Activated CD4-positive, alpha-beta T cell treated with anti-CD3 and anti-CD28 coated beads, Interleukin-2, amount 50 U/mL, for 4 hours (primary cell): ENCODE measurements at regions not wholly inside any gene's neighbourhood (a gene's known extent, or its start where the extent isn't known, plus 50 kb on each side); places are given as distances from the start of the nearest gene placed in this dataset.

ENCODE experiments used
- DNase-seq, 2 experiments: peaks; one replicate each; pipeline ENCODE4 v3.0.0-alpha.2; 2020

DNA sequence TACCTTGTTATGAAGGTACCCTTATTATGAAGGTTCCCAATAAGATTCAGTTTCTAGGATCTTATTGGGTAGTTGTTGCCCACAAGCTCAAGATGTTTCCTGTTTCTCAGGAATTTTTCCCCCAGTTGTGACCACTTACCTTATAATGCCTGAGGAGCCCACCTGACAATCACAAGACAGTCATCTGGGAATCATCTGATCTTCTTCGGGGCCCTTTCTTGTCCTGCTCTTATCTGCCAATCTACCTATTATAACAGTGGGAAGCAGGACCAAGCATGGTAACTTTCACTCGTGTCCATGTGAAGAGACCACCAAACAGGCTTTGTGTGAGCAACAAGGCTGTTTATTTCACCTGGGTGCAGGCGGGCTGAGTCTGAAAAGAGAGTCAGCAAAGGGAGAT is 825.5 kb downstream of the BCL11B start:
- no peak for DNase-seq

DNA sequence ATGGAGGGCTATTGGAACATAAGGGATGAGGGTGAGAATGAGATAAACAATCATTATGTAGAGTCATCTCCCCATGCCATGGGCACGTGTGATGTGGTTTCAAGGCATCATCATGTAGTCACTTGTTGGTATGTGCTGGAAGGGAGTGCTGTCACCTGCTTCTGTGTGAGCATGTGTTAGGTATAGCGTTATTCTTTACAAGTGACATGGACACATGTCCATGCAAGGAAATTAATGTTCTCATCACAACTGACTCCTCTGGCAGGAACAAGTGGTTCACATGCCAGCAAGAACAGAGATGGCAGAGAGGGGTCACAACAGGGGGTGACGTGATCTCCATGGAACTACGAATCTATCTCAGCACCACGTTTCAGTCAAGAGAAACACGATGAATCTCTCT is 815.8 kb downstream of the BCL11B start:
- DNase-seq, result no peak

GRCh38 chr14:98458702-98459101 is 813.3 kb downstream of the BCL11B start:
- no peak for DNase-seq

DNA sequence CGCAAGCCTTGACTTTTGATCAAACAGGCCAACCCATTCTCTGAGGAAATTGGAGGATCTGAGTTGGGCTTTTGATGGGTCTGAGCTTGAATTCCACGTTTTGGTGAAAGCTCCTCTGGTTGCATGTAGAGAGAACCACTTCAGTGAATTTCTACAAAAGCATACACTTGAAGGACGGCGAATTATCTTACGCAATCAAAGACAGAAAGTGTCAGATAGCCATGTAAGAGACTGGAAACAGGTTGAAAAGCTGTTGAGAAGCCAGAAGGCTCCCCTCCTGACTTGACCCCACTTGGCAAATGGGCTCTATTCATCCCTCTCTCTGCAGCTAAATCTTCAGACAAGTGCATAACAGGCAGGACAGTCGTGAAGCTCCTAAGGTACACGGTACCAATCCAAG is 809.1 kb downstream of the BCL11B start:
- DNase-seq, result no peak

DNA sequence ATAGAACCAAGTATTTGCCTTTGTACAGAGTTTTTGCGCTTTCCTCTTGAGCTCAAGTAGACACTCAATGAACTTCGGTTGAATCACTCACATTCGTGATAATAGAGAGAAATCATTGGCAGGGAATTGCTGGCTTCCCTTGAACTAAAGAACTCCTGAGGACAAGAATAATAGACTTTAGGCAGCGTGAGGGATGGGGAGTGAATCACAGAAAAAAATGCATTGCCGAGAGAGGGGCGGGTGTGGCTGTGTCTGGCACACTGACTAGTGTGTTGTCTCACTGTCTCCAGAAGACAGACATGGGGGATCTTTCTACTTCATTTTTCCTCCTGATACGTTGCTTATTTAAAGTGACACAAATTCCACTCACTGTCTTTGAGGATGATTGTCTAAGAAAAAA is 805.2 kb downstream of the BCL11B start:
- DNase-seq, result no peak

- no peak for DNase-seq
These were observed 801.3 kb downstream of the BCL11B start for GRCh38 chr14:98470663-98471062.

- DNase-seq, result no peak
These were observed 797.1 kb downstream of the BCL11B start for GRCh38 chr14:98474900-98475299.

GRCh38 chr14:98477935-98478334 is 794.1 kb downstream of the BCL11B start:
- no peak for DNase-seq

- DNase-seq, result no peak
These were observed 782.9 kb downstream of the BCL11B start for GRCh38 chr14:98489115-98489514.

DNA sequence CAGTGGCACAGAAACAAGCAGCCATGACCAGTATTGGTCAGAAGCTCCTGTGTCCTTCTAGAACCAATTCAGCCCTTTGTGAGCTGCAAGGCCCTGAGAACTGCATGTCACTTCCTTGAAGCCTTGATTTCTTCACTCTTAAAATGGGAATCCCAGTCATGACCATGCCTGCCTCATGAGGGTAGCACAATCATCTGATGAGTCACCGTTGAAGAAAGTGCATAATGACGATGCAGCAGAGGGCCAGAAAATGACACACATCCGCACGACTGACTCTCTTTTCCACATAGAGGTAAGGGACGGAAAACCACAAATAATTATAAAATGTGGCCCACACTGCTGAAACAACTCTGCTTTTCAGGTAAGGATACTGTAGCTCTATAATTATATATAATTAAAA is 777.4 kb downstream of the BCL11B start:
- no peak for DNase-seq

- DNase-seq, result no peak
These were observed 773.7 kb downstream of the BCL11B start for GRCh38 chr14:98498019-98498885.

DNA sequence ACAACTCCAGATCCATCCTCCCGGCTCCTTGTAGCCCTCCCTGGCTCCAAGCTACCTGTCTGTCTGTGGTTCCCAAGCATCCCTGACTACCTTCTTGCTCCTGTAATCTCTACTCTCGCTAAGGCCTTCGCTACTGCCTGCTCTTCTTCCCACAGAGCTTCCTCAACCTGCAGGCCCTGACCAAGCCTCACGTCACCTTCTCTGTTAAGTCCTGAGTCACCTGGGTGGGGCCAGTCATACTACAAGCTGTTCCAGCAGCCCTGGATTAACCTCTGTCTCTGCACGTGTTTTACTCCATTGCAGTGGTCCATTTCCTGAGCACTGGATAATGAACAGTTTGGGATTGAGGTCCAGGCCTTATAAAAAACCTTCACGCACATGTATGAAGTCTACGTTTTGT is 770.7 kb downstream of the BCL11B start:
- DNase-seq, result no peak

GRCh38 chr14:98501836-98502235 is 770.2 kb downstream of the BCL11B start:
- DNase-seq, result no peak

GRCh38 chr14:98503086-98503815 is 768.7 kb downstream of the BCL11B start:
- DNase-seq, result no peak

DNA sequence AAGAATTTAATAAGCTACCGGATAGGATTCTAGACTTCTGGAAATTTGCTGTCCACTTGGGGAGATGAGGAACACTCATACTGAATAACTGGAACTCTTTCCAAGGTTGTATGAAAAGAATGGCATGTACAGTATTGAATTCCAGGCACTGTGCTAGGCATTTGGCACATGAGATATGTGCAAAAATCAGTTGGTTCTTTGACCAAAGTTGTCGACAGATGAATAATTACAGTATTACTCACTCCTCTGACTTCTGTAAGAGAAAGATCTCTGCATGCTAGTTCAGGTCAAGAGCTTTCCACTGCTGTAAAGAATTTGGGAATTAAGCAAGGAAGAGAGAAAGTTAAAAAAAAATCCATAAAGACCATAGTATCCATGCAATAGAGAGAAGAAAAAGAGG is 764.7 kb downstream of the BCL11B start:
- no peak for DNase-seq

DNA sequence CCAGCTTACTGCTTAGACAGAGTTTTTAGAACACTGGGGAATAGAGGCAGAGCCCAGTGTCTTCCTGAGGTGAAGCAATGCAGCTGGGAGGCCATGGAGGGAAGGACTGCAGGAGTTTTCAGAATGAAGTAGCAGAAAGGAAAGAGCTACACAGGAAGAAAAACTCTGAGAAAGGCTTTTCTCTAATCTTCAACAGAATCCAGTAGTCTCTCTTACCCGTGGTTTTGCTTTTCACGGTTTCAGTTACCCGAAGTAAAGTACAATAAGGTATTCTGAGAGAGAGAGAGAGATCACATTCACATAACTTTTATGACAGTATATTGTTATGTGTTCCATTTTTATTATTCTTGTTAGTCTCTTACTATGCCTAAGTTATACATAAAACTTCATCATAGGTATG is 761.6 kb downstream of the BCL11B start:
- no peak for DNase-seq

DNA sequence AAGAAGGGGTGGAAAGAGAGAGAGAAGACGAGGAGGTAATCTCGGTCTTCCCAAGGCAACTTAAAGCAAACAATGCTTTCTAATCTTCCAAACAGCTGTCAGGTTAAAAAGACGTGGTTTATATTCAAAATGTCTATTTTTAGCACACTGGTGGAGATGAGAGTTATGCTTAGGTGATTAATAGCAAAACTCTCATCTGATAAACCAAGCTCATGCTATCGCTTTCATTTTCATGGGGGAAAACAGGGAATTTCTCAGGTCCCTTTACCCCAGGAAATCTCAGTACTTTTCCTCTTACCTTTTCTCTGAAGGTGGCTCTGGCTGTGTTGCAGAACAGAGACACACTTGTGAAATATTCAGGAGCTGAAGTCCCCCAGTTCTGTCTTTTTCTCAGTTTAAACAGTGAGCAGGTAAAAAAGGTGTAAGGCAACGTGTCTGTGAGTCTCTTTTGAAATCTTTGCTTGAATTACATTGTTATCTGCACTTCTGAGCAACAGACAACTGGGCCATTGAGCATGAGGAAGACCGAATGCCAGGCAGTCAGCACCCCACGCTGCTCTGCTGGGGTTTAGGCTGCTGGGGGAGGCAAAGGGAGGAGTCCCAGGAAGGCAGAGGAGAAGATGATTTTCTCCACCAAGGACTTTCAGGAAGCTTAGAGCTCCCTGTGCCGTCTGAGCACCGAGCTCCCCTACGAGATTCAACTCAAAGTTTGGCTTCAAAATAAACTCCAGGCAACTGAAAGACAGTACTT is 759.3 kb downstream of the BCL11B start:
- DNase-seq, result no peak

DNA sequence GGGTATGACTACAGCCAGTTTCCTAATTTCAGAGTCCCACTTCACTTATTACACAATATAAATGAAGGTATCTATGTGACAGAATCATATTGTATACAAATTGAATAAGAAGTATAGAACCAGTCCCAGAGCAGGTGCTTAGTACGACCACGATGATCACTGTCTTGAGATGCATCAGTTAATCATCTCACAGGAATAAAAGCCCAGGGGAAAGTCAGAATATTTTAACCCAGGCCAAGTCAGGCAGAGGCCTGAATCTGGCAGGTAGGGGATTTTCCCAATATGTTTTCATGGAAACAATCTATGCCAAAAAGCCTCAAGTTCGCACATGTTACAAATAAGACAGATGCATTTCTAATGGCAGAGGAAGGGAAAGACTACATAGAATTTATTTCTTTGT is 758.4 kb downstream of the BCL11B start:
- DNase-seq, result no peak

- no peak for DNase-seq
These were observed 758.0 kb downstream of the BCL11B start for GRCh38 chr14:98514016-98514415.

- no peak for DNase-seq
These were observed 735.7 kb downstream of the BCL11B start for GRCh38 chr14:98536256-98536655.

DNA sequence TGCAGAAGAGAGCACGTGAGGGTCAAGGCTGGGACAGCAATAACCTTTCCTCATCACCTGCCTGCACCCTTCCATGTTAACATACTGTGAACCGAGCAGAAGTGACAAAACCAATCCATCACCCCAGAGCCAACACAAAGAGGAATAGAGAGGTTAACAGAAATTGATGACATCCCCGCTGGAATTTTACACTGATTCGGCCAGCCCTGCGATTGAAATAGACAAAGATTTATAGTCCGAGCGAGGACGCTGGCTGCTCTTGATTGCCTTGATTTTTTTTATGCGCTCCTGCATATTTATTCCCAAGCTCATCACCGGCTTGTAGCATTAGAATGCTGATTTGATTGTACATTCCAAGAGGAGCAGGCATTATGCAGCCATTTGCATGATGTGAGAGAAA is 729.7 kb downstream of the BCL11B start:
- no peak for DNase-seq

GRCh38 chr14:98543074-98543473 is 728.9 kb downstream of the BCL11B start:
- DNase-seq, result no peak

GRCh38 chr14:98544174-98544573 is 727.8 kb downstream of the BCL11B start:
- no peak for DNase-seq

DNA sequence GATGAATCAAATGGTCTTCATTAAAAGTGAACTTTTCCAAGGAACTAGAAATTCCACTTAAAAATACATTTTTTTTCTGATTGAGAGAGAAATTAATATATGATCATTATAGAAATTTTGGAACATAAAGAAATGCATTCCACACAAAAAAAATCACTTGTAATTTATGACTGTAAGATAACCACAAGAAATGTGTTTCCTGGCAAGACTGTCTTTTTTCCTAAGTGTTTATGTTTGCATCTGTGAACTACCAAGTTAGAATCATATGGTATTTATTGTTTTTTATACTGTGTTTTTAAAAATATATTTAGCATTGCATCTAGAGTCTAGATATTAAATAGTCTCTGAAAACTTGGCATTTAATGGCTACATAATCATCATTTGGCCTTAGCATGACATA is 726.8 kb downstream of the BCL11B start:
- DNase-seq, result no peak
